HEK293 (cell line): ENCODE measurements at regions not wholly inside any gene's neighbourhood (a gene's known extent, or its start where the extent isn't known, plus 50 kb on each side); places are given as distances from the start of the nearest gene placed in this dataset.

Experiments
- CTCF ChIP-seq: fragments of 450-650 bp; formaldehyde crosslinking; IDR thresholded peaks from 2 replicates; pipeline ENCODE4 v1.5.1; 2016; ENCODE audit warnings: missing biosample characterization, missing genetic modification characterization
- TCF7L2 ChIP-seq: IDR thresholded peaks from 2 replicates; pipeline ENCODE4 v1.6.1; 2011; ENCODE audit warnings: low read depth, mild to moderate bottlenecking, inconsistent platforms, low read length, moderate library complexity, borderline replicate concordance
- YY1 ChIP-seq: fragments of 450-650 bp; formaldehyde crosslinking; IDR thresholded peaks from 2 replicates; pipeline ENCODE4 v1.5.1; 2018; ENCODE audit warnings: missing biosample characterization, missing genetic modification characterization
- ZBTB11 ChIP-seq: fragments of 450-650 bp; formaldehyde crosslinking; conservative IDR thresholded peaks from 2 replicates; pipeline ENCODE4 v1.5.1; 2016; ENCODE audit warnings: low read depth, missing biosample characterization, missing genetic modification characterization
- ZNF513 ChIP-seq: fragments of 450-650 bp; IDR thresholded peaks from 2 replicates; pipeline ENCODE4 v1.5.1; 2018; ENCODE audit warnings: missing biosample characterization, missing genetic modification characterization
- ZNF518A ChIP-seq: fragments of 450-650 bp; formaldehyde crosslinking; conservative IDR thresholded peaks from 2 replicates; pipeline ENCODE4 v1.5.1; 2016; ENCODE audit warnings: low read depth, missing biosample characterization, missing genetic modification characterization
- ZNF785 ChIP-seq: fragments of 450-650 bp; formaldehyde crosslinking; IDR thresholded peaks from 2 replicates; pipeline ENCODE4 v1.5.1; 2016; ENCODE audit warnings: missing biosample characterization, missing genetic modification characterization
- ZNF830 ChIP-seq: fragments of 450-650 bp; IDR thresholded peaks from 2 replicates; pipeline ENCODE4 v1.5.0; 2018; ENCODE audit warnings: missing biosample characterization, missing genetic modification characterization, low read depth, mild to moderate bottlenecking, moderate library complexity

DNA sequence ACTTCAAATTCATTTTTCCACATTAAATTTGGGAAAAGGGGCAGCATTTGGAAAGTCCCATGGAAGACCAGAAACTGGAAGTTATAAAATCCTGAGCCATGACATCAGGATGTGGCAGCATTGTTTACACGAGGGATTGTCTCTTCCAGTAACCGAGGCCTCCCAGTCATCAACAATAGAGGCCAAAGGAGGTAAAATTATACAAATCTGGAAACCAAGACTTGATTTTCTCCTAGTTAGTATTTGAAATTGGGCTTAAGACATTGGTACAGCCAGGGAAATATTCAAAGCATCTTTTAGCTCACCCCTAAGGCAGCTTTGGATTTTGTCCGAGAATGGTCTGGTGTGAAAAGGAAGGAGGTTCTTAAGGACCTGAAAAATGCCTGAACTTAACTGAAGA is 251.6 kb upstream of the FOXF1 start:
- TF ChIP-seq TCF7L2 = no peak
- TF ChIP-seq ZNF518A = no peak
- no peak for TF ChIP-seq YY1 (tag by site-specific recombination)
- TF ChIP-seq ZNF830 (tag by site-specific recombination) = no peak
- no peak for TF ChIP-seq CTCF (tag by site-specific recombination)
- TF ChIP-seq ZNF513 (tag by site-specific recombination) = no peak
- TF ChIP-seq ZBTB11 (tag by site-specific recombination) = no peak
- TF ChIP-seq ZNF785 = no peak
